ENCODE measurements at regions not wholly inside any gene's neighbourhood (a gene's known extent, or its start where the extent isn't known, plus 50 kb on each side); places are given as distances from the start of the nearest gene placed in this dataset.
A peak's percentile ranks its signal among the peaks of the same experiment; 100 is the strongest.

- intact Hi-C loops (cut with micrococcal nuclease), result no loop called here
- DNase-seq (no peak), ATAC-seq (no peak)
- Mint-ChIP-seq H3K9me3 (peaks cover 0 to 4% (median 0%) of the 10 kb centered on the region in 11 donors), H3K36me3 (no peaks in the 10 kb centered on the region), H3K27me3 (no peaks in the 10 kb centered on the region), H3K4me3 (peak overlapping the region in 1 of 10 donors; percentile 18), H3K27ac (peak overlapping the region in 2 of 9 donors; percentile 15 to 45), H3K4me1 (peaks cover 0 to 32% (median 27%) of the 10 kb centered on the region in 7 donors)
- ChIA-PET CTCF (interaction anchor here (0.6 to 0.7 kb wide), 2 partner anchors 26 to 85 kb away, joined by 3 read pairs; no protein-coding TSS in a partner anchor), POLR2A (interaction anchor here (0.9 kb wide), 1 partner anchor 76 kb away, joined by 3 read pairs; no protein-coding TSS in a partner anchor)
- H3K36me3 ChIP-seq (ENCODE audit: control insufficient read depth in 2 of 3, insufficient read depth in 3 of 3, low read length in 3 of 3), result no peaks in the 10 kb centered on the region
- no peaks in the 10 kb centered on the region for H3K9me3 ChIP-seq (ENCODE audit: control insufficient read depth in 2 of 3, low read length in 3 of 3)
- no peaks in the 10 kb centered on the region for H3K4me1 ChIP-seq (ENCODE audit: control insufficient read depth in 2 of 2, insufficient read depth in 2 of 2, low read length in 2 of 2)
- H3K27me3 ChIP-seq (ENCODE audit: control insufficient read depth in 2 of 2, insufficient read depth in 2 of 2, low read length in 2 of 2), result no peaks in the 10 kb centered on the region
- H3K27ac ChIP-seq (ENCODE audit: low read depth, low read length), result no peak overlapping the region
- H3K4me3 ChIP-seq (ENCODE audit: low read length), result no peak overlapping the region
These were observed 115.6 kb upstream of the SDK2 start for GRCh38 chr17:73759734-73760438.

GRCh38 chr17:73760439-73760758 is 116.2 kb upstream of the SDK2 start:
- Histone ChIP-seq H3K27ac (ENCODE audit: low read depth, low read length) (no peak overlapping the region), H3K9me3 (ENCODE audit: control insufficient read depth in 2 of 3, low read length in 3 of 3) (no peaks in the 10 kb centered on the region), H3K4me3 (ENCODE audit: low read length) (no peak overlapping the region), H3K36me3 (ENCODE audit: control insufficient read depth in 2 of 3, insufficient read depth in 3 of 3, low read length in 3 of 3) (no peaks in the 10 kb centered on the region), H3K4me1 (ENCODE audit: control insufficient read depth in 2 of 2, insufficient read depth in 2 of 2, low read length in 2 of 2) (no peaks in the 10 kb centered on the region), H3K27me3 (ENCODE audit: control insufficient read depth in 2 of 2, insufficient read depth in 2 of 2, low read length in 2 of 2) (no peaks in the 10 kb centered on the region)
- CTCF ChIA-PET, result no interaction called here
- no peaks in the 10 kb centered on the region for H3K36me3 Mint-ChIP-seq
- DNase-seq (no peak), ATAC-seq (peak; percentile 29)
- POLR2A ChIA-PET, result no interaction called here
- intact Hi-C loops (cut with micrococcal nuclease), result no loop called here
- peaks cover 0 to 4% (median 0%) of the 10 kb centered on the region in 11 donors for H3K9me3 Mint-ChIP-seq
- H3K4me1 Mint-ChIP-seq, result peaks cover 0 to 32% (median 27%) of the 10 kb centered on the region in 7 donors
- H3K27ac Mint-ChIP-seq, result no peak overlapping the region
- H3K4me3 Mint-ChIP-seq, result peak overlapping the region in 1 of 10 donors; percentile 18
- H3K27me3 Mint-ChIP-seq, result no peaks in the 10 kb centered on the region

GRCh38 chr17:73765824-73766563 is 121.7 kb upstream of the SDK2 start:
- POLR2A ChIA-PET, result interaction anchor here (0.5 to 1.2 kb wide), 2 partner anchors 16 to 49 kb away, joined by 3 to 8 read pairs; no protein-coding TSS in a partner anchor
- Histone ChIP-seq H3K27me3 (ENCODE audit: control insufficient read depth in 2 of 2, insufficient read depth in 2 of 2, low read length in 2 of 2) (no peaks in the 10 kb centered on the region), H3K36me3 (ENCODE audit: control insufficient read depth in 2 of 3, insufficient read depth in 3 of 3, low read length in 3 of 3) (no peaks in the 10 kb centered on the region), H3K4me3 (ENCODE audit: low read length) (no peak overlapping the region), H3K27ac (ENCODE audit: low read depth, low read length) (no peak overlapping the region), H3K9me3 (ENCODE audit: control insufficient read depth in 2 of 3, low read length in 3 of 3) (no peaks in the 10 kb centered on the region), H3K4me1 (ENCODE audit: control insufficient read depth in 2 of 2, insufficient read depth in 2 of 2, low read length in 2 of 2) (no peaks in the 10 kb centered on the region)
- CTCF ChIA-PET, result no interaction called here
- intact Hi-C loops (cut with micrococcal nuclease), result no loop called here
- H3K36me3 Mint-ChIP-seq, result no peaks in the 10 kb centered on the region
- peak overlapping the region in 1 of 9 donors; percentile 13 for H3K27ac Mint-ChIP-seq
- DNase-seq (no peak), ATAC-seq (no peak)
- no peaks in the 10 kb centered on the region for H3K27me3 Mint-ChIP-seq
- H3K9me3 Mint-ChIP-seq, result peaks cover 0 to 1% (median 0%) of the 10 kb centered on the region in 11 donors
- H3K4me3 Mint-ChIP-seq, result no peak overlapping the region
- peaks cover 0 to 11% (median 0%) of the 10 kb centered on the region in 7 donors for H3K4me1 Mint-ChIP-seq

- Mint-ChIP-seq H3K4me3 (no peak overlapping the region), H3K27ac (no peak overlapping the region), H3K27me3 (no peaks in the 10 kb centered on the region), H3K36me3 (no peaks in the 10 kb centered on the region), H3K9me3 (peaks cover 0 to 1% (median 0%) of the 10 kb centered on the region in 11 donors), H3K4me1 (no peaks in the 10 kb centered on the region)
- Histone ChIP-seq H3K4me3 (ENCODE audit: low read length) (no peak overlapping the region), H3K27me3 (ENCODE audit: control insufficient read depth in 2 of 2, insufficient read depth in 2 of 2, low read length in 2 of 2) (no peaks in the 10 kb centered on the region), H3K9me3 (ENCODE audit: control insufficient read depth in 2 of 3, low read length in 3 of 3) (no peaks in the 10 kb centered on the region), H3K4me1 (ENCODE audit: control insufficient read depth in 2 of 2, insufficient read depth in 2 of 2, low read length in 2 of 2) (no peaks in the 10 kb centered on the region), H3K27ac (ENCODE audit: low read depth, low read length) (no peak overlapping the region), H3K36me3 (ENCODE audit: control insufficient read depth in 2 of 3, insufficient read depth in 3 of 3, low read length in 3 of 3) (no peaks in the 10 kb centered on the region)
- ATAC-seq, result no peak
- intact Hi-C loops (cut with micrococcal nuclease), result no loop called here
- no peak for DNase-seq
- CTCF ChIA-PET, result no interaction called here
- POLR2A ChIA-PET, result no interaction called here
These were observed 123.5 kb upstream of the SDK2 start for GRCh38 chr17:73767696-73768095.

- Mint-ChIP-seq H3K27ac (peak overlapping the region in 1 of 9 donors; percentile 12), H3K27me3 (no peaks in the 10 kb centered on the region), H3K9me3 (peaks cover 0 to 1% (median 0%) of the 10 kb centered on the region in 11 donors), H3K36me3 (no peaks in the 10 kb centered on the region), H3K4me3 (no peak overlapping the region), H3K4me1 (peaks cover 0 to 4% (median 0%) of the 10 kb centered on the region in 7 donors)
- no peak for DNase-seq
- no peak for ATAC-seq
- ChIA-PET CTCF (no interaction called here), POLR2A (no interaction called here)
- Histone ChIP-seq H3K27me3 (ENCODE audit: control insufficient read depth in 2 of 2, insufficient read depth in 2 of 2, low read length in 2 of 2) (no peaks in the 10 kb centered on the region), H3K4me1 (ENCODE audit: control insufficient read depth in 2 of 2, insufficient read depth in 2 of 2, low read length in 2 of 2) (no peaks in the 10 kb centered on the region), H3K27ac (ENCODE audit: low read depth, low read length) (no peak overlapping the region), H3K4me3 (ENCODE audit: low read length) (no peak overlapping the region), H3K36me3 (ENCODE audit: control insufficient read depth in 2 of 3, insufficient read depth in 3 of 3, low read length in 3 of 3) (no peaks in the 10 kb centered on the region), H3K9me3 (ENCODE audit: control insufficient read depth in 2 of 3, low read length in 3 of 3) (no peaks in the 10 kb centered on the region)
- intact Hi-C loops (cut with micrococcal nuclease), result no loop called here
These were observed 124.4 kb upstream of the SDK2 start for GRCh38 chr17:73768691-73769090.

GRCh38 chr17:73769479-73769878 is 125.2 kb upstream of the SDK2 start:
- Histone ChIP-seq H3K9me3 (ENCODE audit: control insufficient read depth in 2 of 3, low read length in 3 of 3) (no peaks in the 10 kb centered on the region), H3K36me3 (ENCODE audit: control insufficient read depth in 2 of 3, insufficient read depth in 3 of 3, low read length in 3 of 3) (no peaks in the 10 kb centered on the region), H3K4me3 (ENCODE audit: low read length) (no peak overlapping the region), H3K27me3 (ENCODE audit: control insufficient read depth in 2 of 2, insufficient read depth in 2 of 2, low read length in 2 of 2) (no peaks in the 10 kb centered on the region), H3K4me1 (ENCODE audit: control insufficient read depth in 2 of 2, insufficient read depth in 2 of 2, low read length in 2 of 2) (no peaks in the 10 kb centered on the region), H3K27ac (ENCODE audit: low read depth, low read length) (no peak overlapping the region)
- DNase-seq, result no peak
- no peaks in the 10 kb centered on the region for H3K36me3 Mint-ChIP-seq
- H3K27me3 Mint-ChIP-seq, result no peaks in the 10 kb centered on the region
- H3K9me3 Mint-ChIP-seq, result no peaks in the 10 kb centered on the region
- no peak overlapping the region for H3K27ac Mint-ChIP-seq
- no peak for ATAC-seq
- POLR2A ChIA-PET, result no interaction called here
- CTCF ChIA-PET, result no interaction called here
- intact Hi-C loops (cut with micrococcal nuclease), result no loop called here
- H3K4me3 Mint-ChIP-seq, result no peak overlapping the region
- H3K4me1 Mint-ChIP-seq, result peaks cover 0 to 5% (median 0%) of the 10 kb centered on the region in 7 donors
